Caco-2 (cell line): ENCODE measurements at regions not wholly inside any gene's neighbourhood (a gene's known extent, or its start where the extent isn't known, plus 50 kb on each side); places are given as distances from the start of the nearest gene placed in this dataset.

Source experiments
- BruUV-seq: library from RNA; stranded (reverse); fragments of 400-500 nt; replicated peaks from 2 replicates; lab custom pipeline; 2021; lab: Mats Ljungman, UMichigan
- CTCF ChIA-PET: fragments of 300-600 bp; sonication (Branson Sonifier 250); formaldehyde crosslinking; loops from one replicate; lab custom pipeline; 2022; ENCODE audit warnings: antibody characterized with exemption; lab: Charles Lee
- POLR2A ChIA-PET: fragments of 300-600 bp; sonication (Branson Sonifier 250); formaldehyde crosslinking; loops from one replicate; lab custom pipeline; 2022; ENCODE audit warnings: antibody characterized with exemption; lab: Charles Lee
- DNase-seq, 2 experiments: peaks; one replicate each; pipeline versions ENCODE4 v3.0.0 to v3.0.0-alpha.2; 2020 to 2022
- H3K27me3 ChIP-seq: replicated peaks from 2 replicates; pipeline ENCODE4 v1.6.0; 2011; ENCODE audit warnings: low read length; ENCODE audit not compliant: control insufficient read depth, insufficient read depth
- H3K36me3 ChIP-seq: 2 replicates; pipeline ENCODE4 v1.5.1; 2011; ENCODE audit warnings: low read length; ENCODE audit not compliant: control insufficient read depth, insufficient read depth
- H3K4me1 ChIP-seq: fragments of 250-450 bp; sonication (Bioruptor Pico); 2 replicates; pipeline ENCODE4 v1.5.1; 2020; ENCODE audit warnings: mild to moderate bottlenecking
- H3K4me3 ChIP-seq: 2 replicates; pipeline ENCODE4 v1.5.1; 2011; ENCODE audit warnings: low read depth, mild to moderate bottlenecking, control low read depth, low read length
- H3K9me3 ChIP-seq: fragments of 250-450 bp; sonication (Bioruptor Pico); 2 replicates; pipeline ENCODE4 v1.5.1; 2020; ENCODE audit warnings: mild to moderate bottlenecking, moderate library complexity
- H3K27ac Mint-ChIP-seq: one replicate; pipeline ENCODE4 v1.8.0; 2022; ENCODE audit warnings: mixed read lengths; ENCODE audit not compliant: unreplicated experiment
- H3K27me3 Mint-ChIP-seq: one replicate; pipeline ENCODE4 v1.8.0; 2022; ENCODE audit warnings: mixed read lengths; ENCODE audit not compliant: insufficient read depth, unreplicated experiment
- H3K36me3 Mint-ChIP-seq: one replicate; pipeline ENCODE4 v1.8.0; 2022; ENCODE audit warnings: mild to moderate bottlenecking, mixed read lengths; ENCODE audit not compliant: insufficient read depth, unreplicated experiment
- H3K4me1 Mint-ChIP-seq: one replicate; pipeline ENCODE4 v1.8.0; 2022; ENCODE audit warnings: low read depth, mixed read lengths; ENCODE audit not compliant: unreplicated experiment
- H3K4me3 Mint-ChIP-seq: one replicate; pipeline ENCODE4 v1.8.0; 2022; ENCODE audit warnings: mild to moderate bottlenecking, moderate library complexity, mixed read lengths; ENCODE audit not compliant: unreplicated experiment
- H3K9me3 Mint-ChIP-seq: one replicate; pipeline ENCODE4 v1.8.0; 2022; ENCODE audit warnings: mixed read lengths; ENCODE audit not compliant: unreplicated experiment
- intact Hi-C: fragments of 100-400 bp; cut with micrococcal nuclease; formaldehyde crosslinking; loops from one replicate; pipeline ENCODE4 v1.10.0; 2022; ENCODE audit not compliant: unreplicated experiment
- TF ChIP-seq, protein P1 (sequence below), 2 experiments: fragments of 200-600 bp in 1 of 2; IDR thresholded peaks; 1 replicate in 1 of 2; 2 replicates in 1 of 2; pipeline versions ENCODE4 v1.5.1 to v1.8.0; 2011 to 2022; ENCODE audit warnings: antibody characterized with exemption in 1 of 2, control low read depth in 1 of 2, inconsistent platforms in 1 of 2, low read depth in 1 of 2, low read length in 1 of 2, mild to moderate bottlenecking in 1 of 2, moderate library complexity in 1 of 2; ENCODE audit not compliant: insufficient read depth in 1 of 2, severe bottlenecking in 1 of 2, unreplicated experiment in 1 of 2

DNA sequence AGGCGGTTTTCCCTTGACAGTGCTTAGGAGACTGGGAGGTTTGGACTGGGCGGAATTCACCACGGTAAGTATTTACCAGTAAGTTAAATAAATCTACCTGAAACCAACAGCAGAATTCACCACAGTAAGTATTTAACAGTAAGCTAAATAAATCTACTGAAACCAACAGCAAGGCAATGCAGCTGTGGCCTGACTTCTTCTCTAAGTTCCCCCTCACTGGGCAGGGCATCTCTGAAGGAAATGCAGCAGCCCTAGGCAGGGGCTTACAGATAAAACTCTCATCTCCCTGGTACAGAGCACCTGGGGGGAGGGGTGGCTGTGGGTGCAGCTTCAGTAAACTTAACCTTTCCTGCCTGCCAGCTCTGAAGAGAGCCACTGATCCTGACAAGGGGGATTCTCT is 432.5 kb upstream of the LRRTM1 start:
- intact Hi-C loops = no loop called here
- CTCF ChIA-PET = no interaction called here
- Mint-ChIP-seq H3K9me3 (peaks cover 26% of the 10 kb centered on the region), H3K4me3 (no peak overlapping the region), H3K4me1 (no peaks in the 10 kb centered on the region), H3K27ac (no peak overlapping the region), H3K36me3 (no peaks in the 10 kb centered on the region), H3K27me3 (no peaks in the 10 kb centered on the region)
- no peak for DNase-seq
- Histone ChIP-seq H3K36me3 (no peaks in the 10 kb centered on the region), H3K9me3 (0 out of 2 replicates have a peak, but pooled peaks cover 3% of the 10 kb centered on the region), H3K4me1 (no peaks in the 10 kb centered on the region), H3K4me3 (no peak overlapping the region), H3K27me3 (no peaks in the 10 kb centered on the region)
- TF ChIP-seq, protein P1, sequence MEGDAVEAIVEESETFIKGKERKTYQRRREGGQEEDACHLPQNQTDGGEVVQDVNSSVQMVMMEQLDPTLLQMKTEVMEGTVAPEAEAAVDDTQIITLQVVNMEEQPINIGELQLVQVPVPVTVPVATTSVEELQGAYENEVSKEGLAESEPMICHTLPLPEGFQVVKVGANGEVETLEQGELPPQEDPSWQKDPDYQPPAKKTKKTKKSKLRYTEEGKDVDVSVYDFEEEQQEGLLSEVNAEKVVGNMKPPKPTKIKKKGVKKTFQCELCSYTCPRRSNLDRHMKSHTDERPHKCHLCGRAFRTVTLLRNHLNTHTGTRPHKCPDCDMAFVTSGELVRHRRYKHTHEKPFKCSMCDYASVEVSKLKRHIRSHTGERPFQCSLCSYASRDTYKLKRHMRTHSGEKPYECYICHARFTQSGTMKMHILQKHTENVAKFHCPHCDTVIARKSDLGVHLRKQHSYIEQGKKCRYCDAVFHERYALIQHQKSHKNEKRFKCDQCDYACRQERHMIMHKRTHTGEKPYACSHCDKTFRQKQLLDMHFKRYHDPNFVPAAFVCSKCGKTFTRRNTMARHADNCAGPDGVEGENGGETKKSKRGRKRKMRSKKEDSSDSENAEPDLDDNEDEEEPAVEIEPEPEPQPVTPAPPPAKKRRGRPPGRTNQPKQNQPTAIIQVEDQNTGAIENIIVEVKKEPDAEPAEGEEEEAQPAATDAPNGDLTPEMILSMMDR (IDR thresholded peaks at IDR 0.05; ENCODE audit: insufficient read depth in 1 of 2, low read depth in 1 of 2, low read length in 1 of 2, severe bottlenecking in 1 of 2, unreplicated experiment in 1 of 2) = no peak
- no TSS peak for BruUV-seq
- POLR2A ChIA-PET = no interaction called here

DNA sequence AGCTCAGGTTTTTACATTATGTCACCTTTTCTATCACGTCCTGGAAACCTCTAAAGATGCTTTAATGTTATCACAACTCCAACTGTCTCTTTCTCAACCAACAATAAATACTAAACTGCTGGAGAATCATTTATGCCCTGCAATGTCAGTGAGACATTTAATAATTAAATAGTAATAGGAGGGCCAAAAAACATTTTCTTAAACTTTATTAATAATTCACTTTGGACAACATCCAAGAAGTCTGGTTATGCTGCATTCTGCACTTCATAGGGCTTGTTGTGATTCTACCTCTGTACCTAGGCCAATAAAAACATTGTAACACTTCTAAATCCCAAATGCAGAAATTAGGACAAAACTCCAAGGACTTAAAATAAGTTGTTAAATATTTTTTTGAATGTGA is 420.4 kb upstream of the LRRTM1 start:
- H3K36me3 Mint-ChIP-seq = no peaks in the 10 kb centered on the region
- Histone ChIP-seq H3K9me3 (no peaks in the 10 kb centered on the region), H3K4me3 (no peak overlapping the region), H3K36me3 (no peaks in the 10 kb centered on the region), H3K27me3 (no peaks in the 10 kb centered on the region), H3K4me1 (no peaks in the 10 kb centered on the region)
- CTCF ChIA-PET = no interaction called here
- no peaks in the 10 kb centered on the region for H3K27me3 Mint-ChIP-seq
- POLR2A ChIA-PET = no interaction called here
- H3K9me3 Mint-ChIP-seq = peaks cover 10% of the 10 kb centered on the region
- H3K27ac Mint-ChIP-seq = no peak overlapping the region
- H3K4me3 Mint-ChIP-seq = no peak overlapping the region
- no peak for DNase-seq
- no peaks in the 10 kb centered on the region for H3K4me1 Mint-ChIP-seq
- intact Hi-C loops = no loop called here
- no TSS peak for BruUV-seq
- TF ChIP-seq, protein P1 (IDR thresholded peaks at IDR 0.05; ENCODE audit: insufficient read depth in 1 of 2, low read depth in 1 of 2, low read length in 1 of 2, severe bottlenecking in 1 of 2, unreplicated experiment in 1 of 2) = no peak

DNA sequence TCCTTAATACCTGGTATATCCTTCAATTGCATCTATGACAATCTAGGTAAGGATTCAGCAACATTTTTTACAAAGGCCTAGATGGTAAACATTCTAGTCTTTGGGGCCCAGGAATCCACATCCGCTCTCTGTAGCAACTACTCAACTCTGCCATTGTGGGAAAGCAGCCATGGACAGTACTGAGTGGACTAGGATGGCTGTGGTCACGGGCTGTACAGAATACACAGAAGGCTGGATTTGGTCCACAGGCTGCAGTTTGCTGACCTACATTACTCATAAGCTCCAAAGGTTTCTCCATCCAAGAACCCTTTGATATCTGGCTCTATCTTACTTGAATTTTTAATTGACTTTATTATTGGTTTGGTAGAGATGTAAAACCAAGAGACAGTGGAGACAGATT is 418.3 kb upstream of the LRRTM1 start:
- TF ChIP-seq, protein P1 (IDR thresholded peaks at IDR 0.05; ENCODE audit: insufficient read depth in 1 of 2, low read depth in 1 of 2, low read length in 1 of 2, severe bottlenecking in 1 of 2, unreplicated experiment in 1 of 2) = no peak
- Mint-ChIP-seq H3K9me3 (no peaks in the 10 kb centered on the region), H3K4me1 (no peaks in the 10 kb centered on the region), H3K27ac (no peak overlapping the region), H3K36me3 (no peaks in the 10 kb centered on the region), H3K27me3 (no peaks in the 10 kb centered on the region), H3K4me3 (no peak overlapping the region)
- intact Hi-C loops = no loop called here
- no peaks in the 10 kb centered on the region for H3K27me3 ChIP-seq
- no peak for DNase-seq
- no peaks in the 10 kb centered on the region for H3K9me3 ChIP-seq
- no peak overlapping the region for H3K4me3 ChIP-seq
- CTCF ChIA-PET = no interaction called here
- no peaks in the 10 kb centered on the region for H3K36me3 ChIP-seq
- H3K4me1 ChIP-seq = no peaks in the 10 kb centered on the region
- BruUV-seq = no TSS peak
- POLR2A ChIA-PET = no interaction called here
